ENCODE measurements at regions not wholly inside any gene's neighbourhood (a gene's known extent, or its start where the extent isn't known, plus 50 kb on each side); places are given as distances from the start of the nearest gene placed in this dataset.

DNA sequence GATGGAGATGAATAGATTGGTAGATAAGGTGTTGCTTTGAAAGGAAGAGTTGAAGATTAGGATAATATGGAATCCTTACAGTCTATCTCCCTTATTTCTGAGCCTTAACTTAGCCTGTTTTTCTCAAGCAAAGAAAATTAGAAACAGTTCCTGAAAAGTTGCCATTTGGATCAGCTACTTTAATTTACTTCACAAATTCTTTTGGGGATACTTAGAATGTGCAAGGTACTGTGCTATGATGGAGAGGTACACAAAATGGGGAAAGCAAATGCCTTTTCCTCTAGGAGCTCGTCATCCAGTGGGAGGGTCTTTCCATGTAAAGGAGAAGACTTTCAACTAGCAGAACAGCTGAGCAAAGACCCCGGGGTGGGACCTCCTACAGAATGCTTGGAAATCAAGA lies 51.1 kb upstream of the SMARCA2 start:
- TF ChIP-seq, protein P1, sequence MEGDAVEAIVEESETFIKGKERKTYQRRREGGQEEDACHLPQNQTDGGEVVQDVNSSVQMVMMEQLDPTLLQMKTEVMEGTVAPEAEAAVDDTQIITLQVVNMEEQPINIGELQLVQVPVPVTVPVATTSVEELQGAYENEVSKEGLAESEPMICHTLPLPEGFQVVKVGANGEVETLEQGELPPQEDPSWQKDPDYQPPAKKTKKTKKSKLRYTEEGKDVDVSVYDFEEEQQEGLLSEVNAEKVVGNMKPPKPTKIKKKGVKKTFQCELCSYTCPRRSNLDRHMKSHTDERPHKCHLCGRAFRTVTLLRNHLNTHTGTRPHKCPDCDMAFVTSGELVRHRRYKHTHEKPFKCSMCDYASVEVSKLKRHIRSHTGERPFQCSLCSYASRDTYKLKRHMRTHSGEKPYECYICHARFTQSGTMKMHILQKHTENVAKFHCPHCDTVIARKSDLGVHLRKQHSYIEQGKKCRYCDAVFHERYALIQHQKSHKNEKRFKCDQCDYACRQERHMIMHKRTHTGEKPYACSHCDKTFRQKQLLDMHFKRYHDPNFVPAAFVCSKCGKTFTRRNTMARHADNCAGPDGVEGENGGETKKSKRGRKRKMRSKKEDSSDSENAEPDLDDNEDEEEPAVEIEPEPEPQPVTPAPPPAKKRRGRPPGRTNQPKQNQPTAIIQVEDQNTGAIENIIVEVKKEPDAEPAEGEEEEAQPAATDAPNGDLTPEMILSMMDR (IDR thresholded peaks at IDR 0.05): no peak
- TF ChIP-seq POLR2AphosphoS5 (IDR thresholded peaks at IDR 0.05): no peak
